ENCODE measurements at regions not wholly inside any gene's neighbourhood (a gene's known extent, or its start where the extent isn't known, plus 50 kb on each side); places are given as distances from the start of the nearest gene placed in this dataset.

DNA sequence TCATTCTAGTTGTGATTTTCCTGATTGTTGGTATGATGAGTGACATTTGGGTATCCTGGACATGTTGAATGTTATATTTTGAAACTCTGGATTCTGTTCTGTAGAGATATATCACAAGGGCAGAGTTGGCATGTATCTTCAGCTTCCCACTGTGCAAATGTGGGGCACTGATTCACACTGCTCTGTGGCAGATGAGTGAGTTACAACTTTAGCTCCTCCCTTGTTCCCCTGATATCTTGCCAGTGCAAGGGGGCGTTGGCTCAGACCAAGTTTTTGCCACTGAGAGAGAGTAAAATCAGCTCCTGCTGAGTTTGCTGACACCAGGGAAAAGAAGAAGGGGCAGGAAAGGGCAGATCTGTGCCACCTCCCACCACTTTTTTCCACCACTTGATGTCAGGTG is 199.6 kb upstream of the MMADHC start:
- TF ChIP-seq, protein P1, sequence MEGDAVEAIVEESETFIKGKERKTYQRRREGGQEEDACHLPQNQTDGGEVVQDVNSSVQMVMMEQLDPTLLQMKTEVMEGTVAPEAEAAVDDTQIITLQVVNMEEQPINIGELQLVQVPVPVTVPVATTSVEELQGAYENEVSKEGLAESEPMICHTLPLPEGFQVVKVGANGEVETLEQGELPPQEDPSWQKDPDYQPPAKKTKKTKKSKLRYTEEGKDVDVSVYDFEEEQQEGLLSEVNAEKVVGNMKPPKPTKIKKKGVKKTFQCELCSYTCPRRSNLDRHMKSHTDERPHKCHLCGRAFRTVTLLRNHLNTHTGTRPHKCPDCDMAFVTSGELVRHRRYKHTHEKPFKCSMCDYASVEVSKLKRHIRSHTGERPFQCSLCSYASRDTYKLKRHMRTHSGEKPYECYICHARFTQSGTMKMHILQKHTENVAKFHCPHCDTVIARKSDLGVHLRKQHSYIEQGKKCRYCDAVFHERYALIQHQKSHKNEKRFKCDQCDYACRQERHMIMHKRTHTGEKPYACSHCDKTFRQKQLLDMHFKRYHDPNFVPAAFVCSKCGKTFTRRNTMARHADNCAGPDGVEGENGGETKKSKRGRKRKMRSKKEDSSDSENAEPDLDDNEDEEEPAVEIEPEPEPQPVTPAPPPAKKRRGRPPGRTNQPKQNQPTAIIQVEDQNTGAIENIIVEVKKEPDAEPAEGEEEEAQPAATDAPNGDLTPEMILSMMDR (conservative IDR thresholded peaks at IDR 0.05), result no peak
- TF ChIP-seq EZH2 (IDR thresholded peaks at IDR 0.05; ENCODE audit: low read depth), result no peak

Data from PC-9 (cell line).